GOT3 (cell line): ENCODE measurements at regions not wholly inside any gene's neighbourhood (a gene's known extent, or its start where the extent isn't known, plus 50 kb on each side); places are given as distances from the start of the nearest gene placed in this dataset.
"Not testable (repeated sequence)": the region's sequence is repeated elsewhere in the genome, so short reads cannot be mapped to it uniquely, and the experiment has no call there.

ENCODE experiments used
- DNase-seq: peaks from one replicate; lab custom pipeline; 2025; ENCODE audit warnings: mixed read lengths; lab: John Stamatoyannopoulos, UW

- no peak for DNase-seq
These were observed 139.3 kb downstream of the SPP2 start for GRCh38 chr2:234189786-234190300.

GRCh38 chr2:234189230-234189629 is 138.7 kb downstream of the SPP2 start:
- DNase-seq: no peak

GRCh38 chr2:234187646-234188174 is 137.2 kb downstream of the SPP2 start:
- no peak for DNase-seq

GRCh38 chr2:234181121-234181520 is 130.6 kb downstream of the SPP2 start:
- DNase-seq: no peak

GRCh38 chr2:234179031-234179363 is 128.5 kb downstream of the SPP2 start:
- DNase-seq: no peak

- no peak for DNase-seq
These were observed 128.0 kb downstream of the SPP2 start for GRCh38 chr2:234178330-234179030.

GRCh38 chr2:234175649-234176048 is 125.1 kb downstream of the SPP2 start:
- DNase-seq: no peak

GRCh38 chr2:234174742-234175141 is 124.2 kb downstream of the SPP2 start:
- no peak for DNase-seq

- no peak for DNase-seq
These were observed 122.0 kb downstream of the SPP2 start for GRCh38 chr2:234172532-234172931.

GRCh38 chr2:234172066-234172465 is 121.6 kb downstream of the SPP2 start:
- DNase-seq: no peak

- no peak for DNase-seq
These were observed 121.2 kb downstream of the SPP2 start for GRCh38 chr2:234171666-234172065.

- no peak for DNase-seq
These were observed 119.2 kb downstream of the SPP2 start for GRCh38 chr2:234169674-234170073.

- not testable (repeated sequence) for DNase-seq
These were observed 118.4 kb downstream of the SPP2 start for GRCh38 chr2:234168605-234169570.

- no peak for DNase-seq
These were observed 116.0 kb downstream of the SPP2 start for GRCh38 chr2:234166531-234166930.

- no peak for DNase-seq
These were observed 114.9 kb downstream of the SPP2 start for GRCh38 chr2:234165421-234165820.

- DNase-seq: no peak
These were observed 114.3 kb downstream of the SPP2 start for GRCh38 chr2:234164493-234165413.

GRCh38 chr2:234163510-234164045 is 113.1 kb downstream of the SPP2 start:
- DNase-seq: no peak

- no peak for DNase-seq
These were observed 112.4 kb downstream of the SPP2 start for GRCh38 chr2:234162861-234163260.

- DNase-seq: no peak
These were observed 111.4 kb downstream of the SPP2 start for GRCh38 chr2:234161932-234162331.

- DNase-seq: no peak
These were observed 108.3 kb downstream of the SPP2 start for GRCh38 chr2:234158812-234159211.

- no peak for DNase-seq
These were observed 107.5 kb downstream of the SPP2 start for GRCh38 chr2:234157817-234158588.
